ENCODE measurements at regions not wholly inside any gene's neighbourhood (a gene's known extent, or its start where the extent isn't known, plus 50 kb on each side); places are given as distances from the start of the nearest gene placed in this dataset.

DNA sequence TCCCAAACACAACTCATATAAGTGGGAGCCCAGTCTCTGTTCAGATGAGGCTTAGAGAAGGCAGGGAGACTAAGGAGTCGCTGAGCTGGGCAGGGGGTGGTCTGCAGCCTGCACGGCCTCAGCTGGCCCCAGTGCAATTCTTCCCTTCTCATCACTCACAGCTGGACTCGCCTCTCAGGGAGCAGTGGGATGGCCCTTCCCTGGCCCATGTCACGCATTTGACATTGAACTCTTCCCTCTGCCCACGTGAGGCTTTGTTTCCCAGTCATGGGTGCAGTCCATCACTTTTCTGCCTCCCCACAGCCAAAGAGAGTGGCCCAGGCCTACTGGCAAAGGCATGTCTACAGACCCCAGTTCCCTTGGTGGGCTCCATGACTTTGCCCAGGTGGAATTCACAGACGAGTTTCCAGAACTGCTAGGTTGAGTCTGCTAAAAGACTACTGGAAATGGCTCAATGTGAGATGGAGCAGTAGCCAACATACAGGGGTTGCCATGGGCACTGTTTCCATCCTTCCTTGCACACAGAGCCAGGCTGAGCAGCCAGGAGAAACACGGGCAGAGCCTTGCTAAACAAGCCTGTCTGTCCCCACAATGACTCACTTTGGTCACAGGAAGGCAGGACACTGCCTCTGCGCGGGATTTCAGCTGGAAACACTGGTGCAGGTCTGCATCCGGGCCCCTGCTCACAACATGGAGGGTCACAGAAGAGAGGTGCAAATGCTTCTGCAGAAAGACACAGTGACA is 90.1 kb downstream of the OAT start:
- peaks cover 6% of the 10 kb centered on the region for H3K27me3 Mint-ChIP-seq (ENCODE audit: insufficient read depth, low read depth)
- H3K27ac Mint-ChIP-seq, result no peak overlapping the region
- H3K27me3 ChIP-seq, result no peaks in the 10 kb centered on the region
- H3K27ac ChIP-seq, result no peak overlapping the region
- H3K9ac ChIP-seq, result no peak overlapping the region
- peaks cover 15% of the 10 kb centered on the region for H3K9me3 Mint-ChIP-seq
- H3K4me1 Mint-ChIP-seq, result no peaks in the 10 kb centered on the region
- H3K4me3 Mint-ChIP-seq, result no peak overlapping the region
- no peaks in the 10 kb centered on the region for H3K36me3 Mint-ChIP-seq
- no peaks in the 10 kb centered on the region for H3K79me2 ChIP-seq (ENCODE audit: low read depth)
- no peaks in the 10 kb centered on the region for H3K4me1 ChIP-seq
- no peaks in the 10 kb centered on the region for H4K20me1 ChIP-seq (ENCODE audit: low read depth)
- H3F3A ChIP-seq (ENCODE audit: low read depth), result no peaks in the 10 kb centered on the region
- no peak for DNase-seq (ENCODE audit: low spot score)
- no peaks in the 10 kb centered on the region for H3K9me3 ChIP-seq (ENCODE audit: low read depth)
- H3K36me3 ChIP-seq, result no peaks in the 10 kb centered on the region
- TF ChIP-seq EZH2phosphoT487 (IDR thresholded peaks at IDR 0.05), result no peak
- TF ChIP-seq, protein P1, sequence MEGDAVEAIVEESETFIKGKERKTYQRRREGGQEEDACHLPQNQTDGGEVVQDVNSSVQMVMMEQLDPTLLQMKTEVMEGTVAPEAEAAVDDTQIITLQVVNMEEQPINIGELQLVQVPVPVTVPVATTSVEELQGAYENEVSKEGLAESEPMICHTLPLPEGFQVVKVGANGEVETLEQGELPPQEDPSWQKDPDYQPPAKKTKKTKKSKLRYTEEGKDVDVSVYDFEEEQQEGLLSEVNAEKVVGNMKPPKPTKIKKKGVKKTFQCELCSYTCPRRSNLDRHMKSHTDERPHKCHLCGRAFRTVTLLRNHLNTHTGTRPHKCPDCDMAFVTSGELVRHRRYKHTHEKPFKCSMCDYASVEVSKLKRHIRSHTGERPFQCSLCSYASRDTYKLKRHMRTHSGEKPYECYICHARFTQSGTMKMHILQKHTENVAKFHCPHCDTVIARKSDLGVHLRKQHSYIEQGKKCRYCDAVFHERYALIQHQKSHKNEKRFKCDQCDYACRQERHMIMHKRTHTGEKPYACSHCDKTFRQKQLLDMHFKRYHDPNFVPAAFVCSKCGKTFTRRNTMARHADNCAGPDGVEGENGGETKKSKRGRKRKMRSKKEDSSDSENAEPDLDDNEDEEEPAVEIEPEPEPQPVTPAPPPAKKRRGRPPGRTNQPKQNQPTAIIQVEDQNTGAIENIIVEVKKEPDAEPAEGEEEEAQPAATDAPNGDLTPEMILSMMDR (IDR thresholded peaks at IDR 0.05), result no peak
- H3K4me2 ChIP-seq, result no peak overlapping the region
- H2AFZ ChIP-seq (replicated peaks), result no peak overlapping the region
- H3K4me3 ChIP-seq, result no peak overlapping the region

GRCh38 chr10:124325998-124326636 is 92.6 kb downstream of the OAT start:
- Histone ChIP-seq H3K4me1 (no peaks in the 10 kb centered on the region), H3F3A (ENCODE audit: low read depth) (no peaks in the 10 kb centered on the region), H3K4me2 (no peak overlapping the region), H4K20me1 (ENCODE audit: low read depth) (no peaks in the 10 kb centered on the region), H3K27me3 (no peaks in the 10 kb centered on the region), H2AFZ (replicated peaks) (no peak overlapping the region), H3K27ac (no peak overlapping the region), H3K79me2 (ENCODE audit: low read depth) (no peaks in the 10 kb centered on the region), H3K9me3 (ENCODE audit: low read depth) (no peaks in the 10 kb centered on the region), H3K4me3 (no peak overlapping the region), H3K36me3 (no peaks in the 10 kb centered on the region), H3K9ac (no peak overlapping the region)
- H3K27ac Mint-ChIP-seq, result no peak overlapping the region
- no peak for DNase-seq (ENCODE audit: low spot score)
- no peaks in the 10 kb centered on the region for H3K36me3 Mint-ChIP-seq
- no peak for TF ChIP-seq EZH2 (IDR thresholded peaks at IDR 0.05)
- TF ChIP-seq, protein P1 (IDR thresholded peaks at IDR 0.05), result no peak
- TF ChIP-seq EZH2phosphoT487 (IDR thresholded peaks at IDR 0.05), result no peak
- no peak overlapping the region for H3K4me3 Mint-ChIP-seq
- peaks cover 4% of the 10 kb centered on the region for H3K27me3 Mint-ChIP-seq (ENCODE audit: insufficient read depth, low read depth)
- H3K4me1 Mint-ChIP-seq, result peaks cover 3% of the 10 kb centered on the region
- H3K9me3 Mint-ChIP-seq, result peaks cover 3% of the 10 kb centered on the region

DNA sequence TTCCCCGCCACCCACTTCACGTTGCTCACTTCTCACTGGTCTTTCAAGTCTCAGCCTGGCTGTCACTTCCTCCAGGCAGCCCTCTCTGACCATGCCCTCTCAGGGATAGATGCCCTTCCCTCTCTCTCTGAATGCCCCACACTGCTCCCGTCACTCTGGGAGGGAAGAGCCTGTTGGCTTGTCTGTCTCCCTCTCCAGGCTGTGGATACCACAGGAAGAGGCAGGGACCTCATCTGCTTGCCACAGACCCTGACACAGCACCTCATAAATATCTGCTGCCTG is 93.1 kb downstream of the OAT start:
- H3K79me2 ChIP-seq (ENCODE audit: low read depth), result no peaks in the 10 kb centered on the region
- no peaks in the 10 kb centered on the region for H3K36me3 ChIP-seq
- no peak for DNase-seq (ENCODE audit: low spot score)
- Mint-ChIP-seq H3K4me3 (peak overlapping the region; percentile 73), H3K9me3 (no peaks in the 10 kb centered on the region), H3K4me1 (peaks cover 3% of the 10 kb centered on the region), H3K27me3 (ENCODE audit: insufficient read depth, low read depth) (peaks cover 4% of the 10 kb centered on the region), H3K36me3 (no peaks in the 10 kb centered on the region), H3K27ac (no peak overlapping the region)
- H3K27me3 ChIP-seq, result no peaks in the 10 kb centered on the region
- no peaks in the 10 kb centered on the region for H3K4me1 ChIP-seq
- no peak overlapping the region for H3K27ac ChIP-seq
- H4K20me1 ChIP-seq (ENCODE audit: low read depth), result no peaks in the 10 kb centered on the region
- TF ChIP-seq EZH2 (IDR thresholded peaks at IDR 0.05), result no peak
- TF ChIP-seq, protein P1 (IDR thresholded peaks at IDR 0.05), result no peak
- TF ChIP-seq EZH2phosphoT487 (IDR thresholded peaks at IDR 0.05), result no peak
- H2AFZ ChIP-seq (replicated peaks), result no peak overlapping the region
- no peak overlapping the region for H3K4me2 ChIP-seq
- no peaks in the 10 kb centered on the region for H3F3A ChIP-seq (ENCODE audit: low read depth)
- H3K4me3 ChIP-seq, result no peak overlapping the region
- no peak overlapping the region for H3K9ac ChIP-seq
- no peaks in the 10 kb centered on the region for H3K9me3 ChIP-seq (ENCODE audit: low read depth)
